GM06990 (cell line): ENCODE measurements at regions not wholly inside any gene's neighbourhood (a gene's known extent, or its start where the extent isn't known, plus 50 kb on each side); places are given as distances from the start of the nearest gene placed in this dataset.

Experiments
- DNase-seq: peaks from one replicate; pipeline ENCODE4 v3.0.0-alpha.2; 2011; ENCODE audit not compliant: insufficient read length; ENCODE audit errors: extremely low read depth
- H3K27me3 ChIP-seq: replicated peaks from 2 replicates; pipeline ENCODE4 v1.6.0; 2011; ENCODE audit warnings: low read length; ENCODE audit not compliant: control insufficient read depth, insufficient read depth
- H3K36me3 ChIP-seq: 2 replicates; pipeline ENCODE4 v1.5.1; 2011; ENCODE audit warnings: low read length; ENCODE audit not compliant: control insufficient read depth, insufficient read depth
- H3K4me3 ChIP-seq: replicated peaks from 2 replicates; pipeline ENCODE4 v1.5.1; 2011; ENCODE audit warnings: low read depth, mild to moderate bottlenecking, control low read depth, low read length
- CTCF ChIP-seq: IDR thresholded peaks from 2 replicates; pipeline ENCODE4 v1.5.1; 2011; ENCODE audit warnings: low read length, control low read depth, mild to moderate bottlenecking, inconsistent platforms; ENCODE audit not compliant: insufficient read depth, poor library complexity, severe bottlenecking

- TF ChIP-seq CTCF = no peak
These were observed 257.1 kb downstream of the PHLDA1 start for GRCh38 chr12:75774261-75775052.

GRCh38 chr12:75773377-75773776, 258.2 kb downstream of the PHLDA1 start:
- no peak overlapping the region for H3K4me3 ChIP-seq
- DNase-seq = no peak
- no peaks in the 10 kb centered on the region for H3K36me3 ChIP-seq
- no peaks in the 10 kb centered on the region for H3K27me3 ChIP-seq
- no peak for TF ChIP-seq CTCF

More at GRCh38 chr12:75774261-75775052, 257.1 kb downstream of the PHLDA1 start:
- no peaks in the 10 kb centered on the region for H3K27me3 ChIP-seq
- no peaks in the 10 kb centered on the region for H3K36me3 ChIP-seq
- DNase-seq = peak; percentile 7
- no peak overlapping the region for H3K4me3 ChIP-seq

GRCh38 chr12:75771023-75771422, 259.6 kb upstream of the KRR1 start:
- no peaks in the 10 kb centered on the region for H3K36me3 ChIP-seq
- no peak for DNase-seq
- no peak for TF ChIP-seq CTCF
- no peaks in the 10 kb centered on the region for H3K27me3 ChIP-seq
- H3K4me3 ChIP-seq = no peak overlapping the region

GRCh38 chr12:75767957-75768356, 256.5 kb upstream of the KRR1 start:
- H3K27me3 ChIP-seq = no peaks in the 10 kb centered on the region
- no peak overlapping the region for H3K4me3 ChIP-seq
- no peaks in the 10 kb centered on the region for H3K36me3 ChIP-seq
- TF ChIP-seq CTCF = no peak
- DNase-seq = no peak

GRCh38 chr12:75766263-75767160, 255.1 kb upstream of the KRR1 start:
- no peak overlapping the region for H3K4me3 ChIP-seq
- TF ChIP-seq CTCF = no peak
- H3K27me3 ChIP-seq = no peaks in the 10 kb centered on the region
- DNase-seq = no peak
- H3K36me3 ChIP-seq = no peaks in the 10 kb centered on the region
